Keratinocyte (primary cell): ENCODE measurements at regions not wholly inside any gene's neighbourhood (a gene's known extent, or its start where the extent isn't known, plus 50 kb on each side); places are given as distances from the start of the nearest gene placed in this dataset.

Experiments
- DNase-seq: peaks from one replicate; pipeline ENCODE4 v3.0.0-alpha.2; 2011; ENCODE audit warnings: low read depth, missing footprints, low spot score
- FAIRE-seq: peaks from 2 replicates; lab custom pipeline; 2011; peaks lifted over from hg19 to GRCh38; lab: Jason Lieb, UNC
- H2AFZ ChIP-seq: 2 replicates; pipeline ENCODE4 v1.6.0; 2012; ENCODE audit warnings: low read length, control low read depth, inconsistent platforms; ENCODE audit not compliant: control insufficient read depth
- H3K27ac ChIP-seq: 2 replicates; pipeline ENCODE4 v1.5.1; 2011; ENCODE audit warnings: low read length; ENCODE audit not compliant: control insufficient read depth, insufficient read depth
- H3K27me3 ChIP-seq: 3 replicates; pipeline ENCODE4 v1.6.0; 2011; ENCODE audit warnings: low read length; ENCODE audit not compliant: control insufficient read depth, insufficient read depth; ENCODE audit errors: extremely low read depth
- H3K36me3 ChIP-seq, 2 experiments: 2 replicates in 1 of 2; 3 replicates in 1 of 2; pipeline ENCODE4 v1.5.1; 2011; ENCODE audit warnings: low read length in 2 of 2, mild to moderate bottlenecking in 1 of 2; ENCODE audit not compliant: control insufficient read depth in 2 of 2, insufficient read depth in 2 of 2; ENCODE audit errors: extremely low read depth in 1 of 2
- H3K4me1 ChIP-seq: 3 replicates; pipeline ENCODE4 v1.5.1; 2011; ENCODE audit warnings: low read length; ENCODE audit not compliant: control insufficient read depth, insufficient read depth; ENCODE audit errors: extremely low read depth
- H3K4me2 ChIP-seq: 3 replicates; pipeline ENCODE4 v1.6.0; 2011; ENCODE audit warnings: low read depth, low read length; ENCODE audit not compliant: control insufficient read depth, insufficient read depth; ENCODE audit errors: extremely low read depth
- H3K4me3 ChIP-seq, 3 experiments: fragments of 200-600 bp in 1 of 3; sonication (generic) in 1 of 3; 2 replicates in 2 of 3; 3 replicates in 1 of 3; pipeline ENCODE4 v1.5.1; 2011 to 2016; ENCODE audit warnings: low read length in 3 of 3, mild to moderate bottlenecking in 3 of 3, control low read depth in 2 of 3, inconsistent platforms in 1 of 3, low read depth in 1 of 3, mixed read lengths in 1 of 3, mixed run types in 1 of 3, moderate library complexity in 1 of 3; ENCODE audit not compliant: control insufficient read depth in 2 of 3, insufficient read depth in 2 of 3; ENCODE audit errors: extremely low read depth in 1 of 3
- H3K79me2 ChIP-seq: 2 replicates; pipeline ENCODE4 v1.6.0; 2012; ENCODE audit warnings: low read length; ENCODE audit not compliant: control insufficient read depth, insufficient read depth
- H3K9ac ChIP-seq: 3 replicates; pipeline ENCODE4 v1.6.0; 2011; ENCODE audit warnings: low read length; ENCODE audit not compliant: control insufficient read depth, insufficient read depth; ENCODE audit errors: extremely low read depth
- H3K9me1 ChIP-seq: 3 replicates; pipeline ENCODE4 v1.6.0; 2011; ENCODE audit warnings: low read length; ENCODE audit not compliant: control insufficient read depth, insufficient read depth; ENCODE audit errors: extremely low read depth
- H3K9me3 ChIP-seq: 2 replicates; pipeline ENCODE4 v1.5.1; 2012; ENCODE audit warnings: low read depth, low read length; ENCODE audit not compliant: control insufficient read depth
- H4K20me1 ChIP-seq: 3 replicates; pipeline ENCODE4 v1.6.0; 2011; ENCODE audit warnings: low read length; ENCODE audit not compliant: control insufficient read depth, insufficient read depth; ENCODE audit errors: extremely low read depth
- CTCF ChIP-seq, 3 experiments: IDR thresholded peaks in 1 of 3; conservative IDR thresholded peaks in 1 of 3; optimal IDR thresholded peaks in 1 of 3; 2 replicates in 2 of 3; 3 replicates in 1 of 3; pipeline versions ENCODE3 to v1.5.1; 2011; ENCODE audit warnings: low read length in 3 of 3, mild to moderate bottlenecking in 3 of 3, moderate library complexity in 2 of 3, control low read depth in 1 of 3, inconsistent platforms in 1 of 3; ENCODE audit not compliant: insufficient read depth in 2 of 3; ENCODE audit errors: extremely low read depth in 1 of 3
- EZH2 ChIP-seq: IDR thresholded peaks from one replicate; pipeline ENCODE4 v1.6.1; 2012; ENCODE audit warnings: inconsistent platforms, mild to moderate bottlenecking, low read length, moderate library complexity
- dilution Hi-C: fragments of 300-500 bp; cut with MboI; formaldehyde crosslinking; loops from one replicate; pipeline ENCODE4 v1.7.0; 2020; ENCODE audit warnings: low sequenced_read_pairs; ENCODE audit not compliant: extremely low pct_ligation_motif_present

GRCh38 chr4:100113732-100114131 lies 76.5 kb downstream of the DDIT4L start:
- Histone ChIP-seq H3K36me3 (no peaks in the 10 kb centered on the region), H3K9me1 (no peaks in the 10 kb centered on the region), H3K4me2 (no peak overlapping the region), H3K9me3 (no peaks in the 10 kb centered on the region), H3K4me1 (no peaks in the 10 kb centered on the region), H2AFZ (no peak overlapping the region), H4K20me1 (no peaks in the 10 kb centered on the region), H3K9ac (no peak overlapping the region), H3K27ac (no peak overlapping the region), H3K4me3 (no peak overlapping the region), H3K79me2 (no peaks in the 10 kb centered on the region), H3K27me3 (no peaks in the 10 kb centered on the region)
- TF ChIP-seq CTCF (optimal IDR thresholded peaks at IDR 0.05 in 1 of 3, IDR thresholded peaks at IDR 0.05 in 1 of 3, conservative IDR thresholded peaks at IDR 0.05 in 1 of 3; ENCODE audit: extremely low read depth in 1 of 3, insufficient read depth in 2 of 3, low read length in 3 of 3) (no peak), EZH2 (no peak)
- FAIRE-seq (no peak), DNase-seq (no peak)
- dilution Hi-C loops, result no loop called here

- no peaks in the 10 kb centered on the region for H3K4me1 ChIP-seq
- dilution Hi-C loops, result no loop called here
- H3K9me1 ChIP-seq, result no peaks in the 10 kb centered on the region
- no peak overlapping the region for H2AFZ ChIP-seq
- H3K27me3 ChIP-seq, result no peaks in the 10 kb centered on the region
- DNase-seq (no peak), FAIRE-seq (no peak)
- TF ChIP-seq CTCF (optimal IDR thresholded peaks at IDR 0.05 in 1 of 3, IDR thresholded peaks at IDR 0.05 in 1 of 3, conservative IDR thresholded peaks at IDR 0.05 in 1 of 3; ENCODE audit: extremely low read depth in 1 of 3, insufficient read depth in 2 of 3, low read length in 3 of 3) (no peak), EZH2 (no peak)
- H3K79me2 ChIP-seq, result no peaks in the 10 kb centered on the region
- H3K4me3 ChIP-seq, result no peak overlapping the region
- H4K20me1 ChIP-seq, result no peaks in the 10 kb centered on the region
- H3K9ac ChIP-seq, result no peak overlapping the region
- no peaks in the 10 kb centered on the region for H3K9me3 ChIP-seq
- no peak overlapping the region for H3K27ac ChIP-seq
- no peak overlapping the region for H3K4me2 ChIP-seq
- no peaks in the 10 kb centered on the region for H3K36me3 ChIP-seq
These were observed 77.2 kb downstream of the DDIT4L start for GRCh38 chr4:100113096-100113495.
